MCF 10A (cell line): ENCODE measurements at regions not wholly inside any gene's neighbourhood (a gene's known extent, or its start where the extent isn't known, plus 50 kb on each side); places are given as distances from the start of the nearest gene placed in this dataset.

Experiments used
- BruUV-seq: library from RNA; stranded (reverse); fragments of 400-500 nt; replicated peaks from 2 replicates; lab custom pipeline; 2021; lab: Mats Ljungman, UMichigan
- CTCF ChIA-PET: fragments of 300-600 bp; sonication (Branson Sonifier 250); formaldehyde crosslinking; extraction: SDS; loops from one replicate; lab custom pipeline; 2021; ENCODE audit warnings: antibody characterized with exemption, inconsistent platforms; lab: Yijun Ruan, JAX
- POLR2A ChIA-PET: fragments of 300-600, 350-650 bp; sonication (Branson Sonifier 250); formaldehyde crosslinking; extraction: SDS; loops from one replicate; lab custom pipeline; 2020; ENCODE audit warnings: antibody characterized with exemption, inconsistent platforms; lab: Yijun Ruan, JAX
- DNase-seq: peaks from one replicate; pipeline ENCODE4 v3.0.0-alpha.2; 2018; ENCODE audit not compliant: unreplicated experiment
- H3K27ac Mint-ChIP-seq: one replicate; pipeline ENCODE4 v1.8.0; 2022; ENCODE audit warnings: mild to moderate bottlenecking, low read depth, mixed read lengths; ENCODE audit not compliant: unreplicated experiment
- H3K27me3 Mint-ChIP-seq: one replicate; pipeline ENCODE4 v1.8.0; 2022; ENCODE audit warnings: mixed read lengths; ENCODE audit not compliant: insufficient read depth, unreplicated experiment
- H3K36me3 Mint-ChIP-seq: one replicate; pipeline ENCODE4 v1.8.0; 2022; ENCODE audit warnings: mild to moderate bottlenecking, moderate library complexity, mixed read lengths; ENCODE audit not compliant: insufficient read depth, unreplicated experiment
- H3K4me1 Mint-ChIP-seq: one replicate; pipeline ENCODE4 v1.8.0; 2022; ENCODE audit warnings: mixed read lengths; ENCODE audit not compliant: insufficient read depth, unreplicated experiment
- H3K4me3 Mint-ChIP-seq: one replicate; pipeline ENCODE4 v1.8.0; 2022; ENCODE audit warnings: mild to moderate bottlenecking, moderate library complexity, mixed read lengths; ENCODE audit not compliant: unreplicated experiment
- H3K9me3 Mint-ChIP-seq: one replicate; pipeline ENCODE4 v1.8.0; 2022; ENCODE audit warnings: mixed read lengths; ENCODE audit not compliant: unreplicated experiment
- intact Hi-C: fragments of 100-400 bp; cut with micrococcal nuclease; formaldehyde crosslinking; loops from 2 replicates; pipeline ENCODE4 v1.14.1; 2022
- TF ChIP-seq, protein P1 (sequence below): fragments of 200-600 bp; IDR thresholded peaks from one replicate; pipeline ENCODE4 v1.8.0; 2022; ENCODE audit warnings: antibody characterized with exemption, mild to moderate bottlenecking; ENCODE audit not compliant: unreplicated experiment

DNA sequence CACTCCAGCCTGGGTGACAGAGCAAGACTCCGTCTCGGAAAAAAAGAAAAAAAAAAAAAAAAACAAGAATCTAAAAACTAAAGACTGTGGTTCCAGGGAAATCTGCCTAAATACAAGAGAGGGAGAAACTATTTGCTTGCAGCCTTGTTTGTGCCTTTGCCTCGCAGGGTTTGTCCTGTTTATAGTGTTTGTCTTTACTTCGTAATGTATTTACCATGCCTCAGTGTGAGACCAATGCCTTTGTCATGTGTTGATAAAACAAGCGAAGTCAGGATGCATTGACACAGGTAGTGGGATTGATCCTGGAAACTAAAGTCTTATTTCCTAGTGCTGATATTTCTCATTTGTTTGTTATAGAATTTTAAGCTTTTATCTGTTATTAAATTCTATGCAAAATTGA, 199.0 kb downstream of the EXOC5 start:
- no peak overlapping the region for H3K4me3 Mint-ChIP-seq
- BruUV-seq = no TSS peak
- no peaks in the 10 kb centered on the region for H3K9me3 Mint-ChIP-seq
- no peak overlapping the region for H3K27ac Mint-ChIP-seq
- intact Hi-C loops = loop anchor here (10.0 kb wide), 2 partner anchors 405 to 515 kb away; no protein-coding TSS in a partner anchor
- H3K27me3 Mint-ChIP-seq = peaks cover 89% of the 10 kb centered on the region
- ChIA-PET CTCF (no interaction called here), POLR2A (interaction anchor here (0.6 kb wide), 1 partner anchor 245 kb away, joined by 4 read pairs; no protein-coding TSS in a partner anchor)
- TF ChIP-seq, protein P1, sequence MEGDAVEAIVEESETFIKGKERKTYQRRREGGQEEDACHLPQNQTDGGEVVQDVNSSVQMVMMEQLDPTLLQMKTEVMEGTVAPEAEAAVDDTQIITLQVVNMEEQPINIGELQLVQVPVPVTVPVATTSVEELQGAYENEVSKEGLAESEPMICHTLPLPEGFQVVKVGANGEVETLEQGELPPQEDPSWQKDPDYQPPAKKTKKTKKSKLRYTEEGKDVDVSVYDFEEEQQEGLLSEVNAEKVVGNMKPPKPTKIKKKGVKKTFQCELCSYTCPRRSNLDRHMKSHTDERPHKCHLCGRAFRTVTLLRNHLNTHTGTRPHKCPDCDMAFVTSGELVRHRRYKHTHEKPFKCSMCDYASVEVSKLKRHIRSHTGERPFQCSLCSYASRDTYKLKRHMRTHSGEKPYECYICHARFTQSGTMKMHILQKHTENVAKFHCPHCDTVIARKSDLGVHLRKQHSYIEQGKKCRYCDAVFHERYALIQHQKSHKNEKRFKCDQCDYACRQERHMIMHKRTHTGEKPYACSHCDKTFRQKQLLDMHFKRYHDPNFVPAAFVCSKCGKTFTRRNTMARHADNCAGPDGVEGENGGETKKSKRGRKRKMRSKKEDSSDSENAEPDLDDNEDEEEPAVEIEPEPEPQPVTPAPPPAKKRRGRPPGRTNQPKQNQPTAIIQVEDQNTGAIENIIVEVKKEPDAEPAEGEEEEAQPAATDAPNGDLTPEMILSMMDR = no peak
- no peak for DNase-seq
- no peaks in the 10 kb centered on the region for H3K36me3 Mint-ChIP-seq
- H3K4me1 Mint-ChIP-seq = no peaks in the 10 kb centered on the region

DNA sequence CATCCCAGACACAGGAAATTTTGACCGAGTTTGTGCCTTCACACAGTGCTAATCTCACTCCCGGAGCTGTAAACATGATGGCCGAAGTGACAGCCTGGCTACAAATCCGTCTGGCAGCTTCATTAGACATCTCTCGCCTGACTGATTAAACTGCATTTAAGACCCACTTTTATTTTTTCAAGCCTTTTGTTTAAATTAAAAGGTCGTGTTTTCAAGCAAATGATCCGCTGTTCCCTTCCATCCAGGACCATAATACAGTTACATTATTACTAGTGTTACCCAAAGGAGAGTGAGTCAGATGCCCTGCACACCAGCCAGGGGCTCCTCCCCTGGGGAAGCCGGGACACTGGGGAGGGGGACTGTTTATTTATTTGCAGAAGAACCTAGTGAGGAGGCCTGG, 200.2 kb downstream of the EXOC5 start:
- intact Hi-C loops = loop anchor here (10.0 kb wide), 2 partner anchors 404 to 514 kb away; no protein-coding TSS in a partner anchor
- H3K27me3 Mint-ChIP-seq = peaks cover 85% of the 10 kb centered on the region
- H3K4me3 Mint-ChIP-seq = no peak overlapping the region
- BruUV-seq = no TSS peak
- no peak for DNase-seq
- TF ChIP-seq, protein P1 = no peak
- H3K27ac Mint-ChIP-seq = no peak overlapping the region
- no peaks in the 10 kb centered on the region for H3K9me3 Mint-ChIP-seq
- ChIA-PET POLR2A (no interaction called here), CTCF (no interaction called here)
- H3K4me1 Mint-ChIP-seq = no peaks in the 10 kb centered on the region
- no peaks in the 10 kb centered on the region for H3K36me3 Mint-ChIP-seq

DNA sequence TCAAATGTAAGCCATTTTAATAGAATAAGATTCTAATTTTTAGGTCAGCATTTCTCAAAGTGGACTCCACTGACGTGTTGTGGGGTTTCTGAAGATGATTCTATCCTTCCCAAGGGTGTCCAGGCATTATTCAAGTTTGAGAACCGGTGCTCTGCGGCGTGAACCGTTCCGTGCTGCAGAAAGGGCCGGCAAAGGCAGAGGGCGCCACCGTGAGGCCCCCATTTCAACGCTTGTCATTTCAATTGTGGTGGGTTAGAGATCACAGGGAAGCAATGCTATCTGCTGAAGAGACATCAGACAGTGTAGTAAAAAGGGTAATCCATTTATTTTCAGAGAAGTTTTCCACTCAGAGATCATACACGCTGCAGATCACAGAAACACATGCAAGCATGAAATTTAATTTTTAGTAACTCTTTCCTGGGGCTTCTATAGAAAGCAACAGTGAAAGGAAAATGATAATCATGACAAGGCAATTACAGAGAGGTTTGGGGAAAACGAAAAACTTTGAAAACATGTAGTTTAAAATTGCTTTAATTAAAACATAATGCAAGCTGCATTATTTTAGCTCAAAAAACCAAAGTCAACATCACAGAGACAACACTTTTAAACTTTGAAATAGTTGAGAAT, 201.7 kb downstream of the EXOC5 start:
- Mint-ChIP-seq H3K27ac (no peak overlapping the region), H3K4me1 (no peaks in the 10 kb centered on the region), H3K4me3 (no peak overlapping the region), H3K36me3 (no peaks in the 10 kb centered on the region), H3K9me3 (no peaks in the 10 kb centered on the region), H3K27me3 (peaks cover 85% of the 10 kb centered on the region)
- DNase-seq = peak; percentile 8
- BruUV-seq = no TSS peak
- intact Hi-C loops = loop anchor here (10.0 kb wide), 2 partner anchors 402 to 512 kb away; no protein-coding TSS in a partner anchor
- ChIA-PET CTCF (no interaction called here), POLR2A (interaction anchor here (0.7 kb wide), 1 partner anchor 1453 kb away, joined by 3 read pairs; no protein-coding TSS in a partner anchor)
- TF ChIP-seq, protein P1 = no peak

DNA sequence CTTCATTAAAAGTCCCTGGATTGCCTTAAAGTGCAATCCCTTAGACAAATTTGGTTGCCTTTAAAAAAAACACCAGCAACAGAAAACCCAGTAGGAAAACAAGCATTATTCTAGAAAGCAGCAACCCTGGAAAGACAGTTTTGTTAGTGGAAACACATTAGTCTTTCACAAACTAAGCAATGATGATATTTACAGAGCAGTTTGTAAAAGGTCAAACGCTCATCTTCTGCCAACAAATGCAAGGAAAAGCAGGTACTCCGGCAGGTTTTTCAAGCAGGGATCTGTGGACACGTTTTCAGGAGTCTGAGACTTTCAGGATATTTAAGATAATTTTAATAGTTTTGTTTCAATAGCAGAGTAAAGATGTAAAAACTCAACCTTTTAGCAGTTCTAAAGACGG, 202.2 kb downstream of the EXOC5 start:
- TF ChIP-seq, protein P1 = no peak
- no TSS peak for BruUV-seq
- Mint-ChIP-seq H3K4me3 (no peak overlapping the region), H3K4me1 (no peaks in the 10 kb centered on the region), H3K27ac (no peak overlapping the region), H3K36me3 (no peaks in the 10 kb centered on the region), H3K9me3 (no peaks in the 10 kb centered on the region), H3K27me3 (peaks cover 82% of the 10 kb centered on the region)
- POLR2A ChIA-PET = no interaction called here
- intact Hi-C loops = loop anchor here (10.0 kb wide), 2 partner anchors 402 to 512 kb away; no protein-coding TSS in a partner anchor
- DNase-seq = no peak
- CTCF ChIA-PET = no interaction called here
